T-cell (primary cell): ENCODE measurements at regions not wholly inside any gene's neighbourhood (a gene's known extent, or its start where the extent isn't known, plus 50 kb on each side); places are given as distances from the start of the nearest gene placed in this dataset.

ENCODE experiments used
- ATAC-seq, 4 experiments: fragments of 200-7000 bp in 3 of 4; fragments of 150-1000 bp in 1 of 4; cut with Tn5 transposase; replicated peaks in 1 of 4; 1 replicate in 3 of 4; 2 replicates in 1 of 4; pipeline ENCODE4 v1.10.0; 2021; ENCODE audit warnings: moderate library complexity in 3 of 4, mild to moderate bottlenecking in 2 of 4, moderate number of reproducible peaks in 1 of 4
- CTCF ChIA-PET, 2 donors: fragments of 300-600 bp; sonication (Branson Sonifier 250); formaldehyde crosslinking; loops; one replicate each; lab custom pipeline; 2022; ENCODE audit warnings: antibody characterized with exemption in 2 of 2; lab: Charles Lee
- POLR2A ChIA-PET, 2 donors: fragments of 300-600 bp; sonication (Branson Sonifier 250); formaldehyde crosslinking; loops; one replicate each; lab custom pipeline; 2022; ENCODE audit warnings: antibody characterized with exemption in 2 of 2; lab: Charles Lee
- DNase-seq, 35 experiments: peaks; one replicate each; pipeline versions ENCODE4 v3.0.0 to v3.0.0-alpha.2; 2013 to 2023
- H3K27ac ChIP-seq: one replicate; pipeline ENCODE4 v1.5.1; 2013; ENCODE audit warnings: low read length
- H3K27me3 ChIP-seq, 2 experiments: replicated peaks in 1 of 2; 1 replicate in 1 of 2; 2 replicates in 1 of 2; pipeline versions ENCODE4 v1.6.1 to v1.7.0; 2013; ENCODE audit warnings: low read length in 1 of 2, mixed read lengths in 1 of 2; ENCODE audit not compliant: control insufficient read depth in 2 of 2, insufficient read depth in 2 of 2; ENCODE audit errors: extremely low read depth in 1 of 2
- H3K36me3 ChIP-seq, 2 donors: 1 replicate in 1 of 2; 2 replicates in 1 of 2; pipeline versions ENCODE4 v1.6.1 to v1.7.0; 2013; ENCODE audit warnings: low read length in 1 of 2; ENCODE audit not compliant: control insufficient read depth in 2 of 2, insufficient read depth in 1 of 2; ENCODE audit errors: extremely low read depth in 1 of 2
- H3K4me1 ChIP-seq, 2 experiments: 1 replicate in 1 of 2; 2 replicates in 1 of 2; pipeline versions ENCODE4 v1.6.1 to v1.7.0; 2013; ENCODE audit warnings: low read length in 2 of 2, mixed read lengths in 1 of 2; ENCODE audit not compliant: insufficient read depth in 2 of 2, control insufficient read depth in 1 of 2; ENCODE audit errors: extremely low read depth in 1 of 2
- H3K4me3 ChIP-seq, 2 donors: 1 replicate in 1 of 2; 2 replicates in 1 of 2; pipeline versions ENCODE4 v1.5.1 to v1.7.0; 2013; ENCODE audit warnings: mild to moderate bottlenecking in 2 of 2, low read length in 1 of 2, moderate library complexity in 1 of 2; ENCODE audit not compliant: control insufficient read depth in 1 of 2; ENCODE audit errors: extremely low read depth in 1 of 2
- H3K9me3 ChIP-seq: 2 replicates; pipeline ENCODE4 v1.7.0; 2013
- H3K27ac Mint-ChIP-seq, 2 donors: one replicate each; pipeline ENCODE4 v1.8.0; 2020 to 2021; ENCODE audit warnings: mild to moderate bottlenecking in 2 of 2, mixed read lengths in 2 of 2
- H3K27me3 Mint-ChIP-seq, 2 donors: one replicate each; pipeline ENCODE4 v1.8.0; 2021 to 2022; ENCODE audit warnings: mixed read lengths in 2 of 2
- H3K36me3 Mint-ChIP-seq: one replicate; pipeline ENCODE4 v1.8.0; 2021; ENCODE audit warnings: mixed read lengths
- H3K4me1 Mint-ChIP-seq, 3 donors: one replicate each; pipeline ENCODE4 v1.8.0; 2020 to 2022; ENCODE audit warnings: mixed read lengths in 3 of 3, mild to moderate bottlenecking in 1 of 3
- H3K4me3 Mint-ChIP-seq, 3 donors: one replicate each; pipeline ENCODE4 v1.8.0; 2020 to 2022; ENCODE audit warnings: mild to moderate bottlenecking in 3 of 3, mixed read lengths in 3 of 3, moderate library complexity in 3 of 3
- H3K9me3 Mint-ChIP-seq, 3 donors: one replicate each; pipeline ENCODE4 v1.8.0; 2020 to 2022; ENCODE audit warnings: mixed read lengths in 3 of 3
- WGBS: methylation state at CpG from one replicate; pipeline ENCODE4 v1.1.5; 2013; ENCODE audit warnings: missing lambda C conversion rate; ENCODE audit not compliant: insufficient coverage; 5-methylcytosine and 5-hydroxymethylcytosine counted together

- Mint-ChIP-seq H3K4me1 (no peaks in the 10 kb centered on the region), H3K9me3 (no peaks in the 10 kb centered on the region), H3K4me3 (no peak overlapping the region), H3K36me3 (no peaks in the 10 kb centered on the region), H3K27me3 (peaks cover 4 to 16% of the 10 kb centered on the region in 2 donors), H3K27ac (no peak overlapping the region)
- no peak overlapping the region for H3K27ac ChIP-seq
- no peaks in the 10 kb centered on the region for H3K4me1 ChIP-seq
- ChIA-PET POLR2A (no interaction called here), CTCF (no interaction called here)
- H3K4me3 ChIP-seq = no peak overlapping the region
- WGBS = 61% methylated on average over 14 of the region's 19 CpGs
- H3K36me3 ChIP-seq = no peaks in the 10 kb centered on the region
- peaks cover 0 to 10% of the 10 kb centered on the region in 2 experiments for H3K27me3 ChIP-seq
- no peak for DNase-seq
- no peak for ATAC-seq
- no peaks in the 10 kb centered on the region for H3K9me3 ChIP-seq
Observed at GRCh38 chr3:40780291-40780924, 255.6 kb downstream of the ZNF621 start.

DNA sequence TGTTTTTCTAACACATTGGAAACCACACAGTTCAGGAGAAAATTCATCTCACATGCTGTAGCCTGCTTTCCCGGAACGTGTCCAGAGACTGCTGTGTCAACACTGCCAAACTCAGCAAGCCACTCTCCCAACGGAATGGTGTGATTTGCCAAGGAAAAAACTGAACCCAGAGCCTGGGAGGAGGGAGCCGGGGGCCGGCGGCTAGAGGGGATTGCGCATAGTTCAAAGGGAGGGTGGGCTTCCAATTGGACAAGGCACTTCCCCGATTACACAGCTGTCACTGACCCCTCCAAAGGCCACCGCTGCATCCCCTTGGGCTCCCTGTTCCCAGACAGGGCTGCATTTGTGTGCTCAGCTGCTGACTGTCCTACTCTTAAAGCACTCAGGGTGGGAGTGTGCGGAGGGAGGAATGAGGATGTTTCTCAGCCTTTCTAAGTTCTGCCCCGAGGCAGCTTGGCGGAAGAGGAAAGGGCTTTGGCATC lies 256.2 kb downstream of the ZNF621 start:
- H3K9me3 ChIP-seq = no peaks in the 10 kb centered on the region
- H3K4me1 ChIP-seq = no peaks in the 10 kb centered on the region
- DNase-seq (no peak), ATAC-seq (no peak)
- H3K4me1 Mint-ChIP-seq = no peaks in the 10 kb centered on the region
- H3K4me3 ChIP-seq = no peak overlapping the region
- ChIA-PET POLR2A (no interaction called here), CTCF (no interaction called here)
- no peak overlapping the region for H3K27ac ChIP-seq
- H3K27me3 ChIP-seq = peaks cover 0 to 10% of the 10 kb centered on the region in 2 experiments
- H3K4me3 Mint-ChIP-seq = no peak overlapping the region
- no peaks in the 10 kb centered on the region for H3K9me3 Mint-ChIP-seq
- H3K36me3 Mint-ChIP-seq = no peaks in the 10 kb centered on the region
- H3K36me3 ChIP-seq = no peaks in the 10 kb centered on the region
- peaks cover 4 to 12% of the 10 kb centered on the region in 2 donors for H3K27me3 Mint-ChIP-seq
- H3K27ac Mint-ChIP-seq = no peak overlapping the region
- 92% methylated on average over 3 of the region's 12 CpGs for WGBS

- Mint-ChIP-seq H3K27ac (no peak overlapping the region), H3K36me3 (no peaks in the 10 kb centered on the region), H3K4me3 (no peak overlapping the region), H3K9me3 (peaks cover 0 to 7% (median 4%) of the 10 kb centered on the region in 3 donors), H3K4me1 (no peaks in the 10 kb centered on the region), H3K27me3 (peaks cover 7 to 9% of the 10 kb centered on the region in 2 donors)
- H3K36me3 ChIP-seq = no peaks in the 10 kb centered on the region
- no peak overlapping the region for H3K27ac ChIP-seq
- 67% methylated on average over 1 of the region's 3 CpGs for WGBS
- H3K9me3 ChIP-seq = no peaks in the 10 kb centered on the region
- ChIA-PET CTCF (no interaction called here), POLR2A (no interaction called here)
- no peak for ATAC-seq
- H3K4me1 ChIP-seq = no peaks in the 10 kb centered on the region
- H3K4me3 ChIP-seq = no peak overlapping the region
- H3K27me3 ChIP-seq = peaks cover 0 to 9% of the 10 kb centered on the region in 2 experiments
- DNase-seq = no peak
Observed at GRCh38 chr3:40782111-40782721, 257.5 kb downstream of the ZNF621 start.

DNA sequence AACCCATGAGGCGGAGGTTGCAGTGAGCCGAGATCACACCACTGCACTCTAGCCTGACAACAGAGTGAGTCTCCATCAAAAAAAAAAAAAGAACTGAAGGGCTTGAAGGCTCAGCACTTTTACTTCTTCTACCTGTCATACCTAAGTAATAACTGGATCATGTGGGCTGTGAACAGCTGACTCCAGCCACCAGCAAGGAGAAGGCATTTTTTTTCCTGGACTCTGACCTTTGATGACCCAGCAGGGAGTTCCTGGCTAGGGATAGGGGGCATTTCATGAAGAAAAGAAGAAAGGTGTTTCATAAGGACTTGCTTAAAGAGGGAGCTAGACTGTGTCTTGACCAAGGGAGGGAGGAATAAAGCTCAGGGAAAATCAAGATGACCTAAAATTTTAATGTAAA lies 266.0 kb downstream of the ZNF621 start:
- DNase-seq = no peak
- H3K27ac ChIP-seq = no peak overlapping the region

DNA sequence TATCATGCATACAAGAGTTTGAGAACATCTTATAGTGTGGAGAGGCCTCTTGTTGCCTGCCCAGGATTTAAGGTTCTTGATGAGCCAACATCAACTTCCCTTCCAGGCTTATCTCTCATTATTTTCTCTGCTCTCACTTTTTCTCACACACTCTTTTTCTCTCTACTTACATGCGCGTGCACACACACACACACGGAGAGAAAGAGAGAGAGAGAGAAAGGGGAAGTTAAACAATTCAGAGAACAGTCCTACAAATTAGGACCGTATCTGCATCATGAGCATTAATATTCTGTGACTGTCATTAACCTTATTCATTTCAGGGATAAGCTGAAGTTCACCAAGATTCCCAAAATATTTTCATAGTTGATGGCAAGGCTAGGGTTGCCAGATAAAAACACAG lies 269.0 kb downstream of the ZNF621 start:
- Histone ChIP-seq H3K4me3 (no peak overlapping the region), H3K4me1 (no peaks in the 10 kb centered on the region), H3K9me3 (no peaks in the 10 kb centered on the region), H3K36me3 (no peaks in the 10 kb centered on the region), H3K27me3 (peaks cover 0 to 5% of the 10 kb centered on the region in 2 experiments), H3K27ac (no peak overlapping the region)
- Mint-ChIP-seq H3K27ac (no peak overlapping the region), H3K36me3 (no peaks in the 10 kb centered on the region), H3K4me3 (no peak overlapping the region), H3K9me3 (peaks cover 0 to 5% (median 0%) of the 10 kb centered on the region in 3 donors), H3K4me1 (no peaks in the 10 kb centered on the region), H3K27me3 (peaks cover 17 to 18% of the 10 kb centered on the region in 2 donors)
- no peak for DNase-seq
- ATAC-seq = no peak
- POLR2A ChIA-PET = no interaction called here
- no CpG with 5 or more reads among the region's 4 CpGs for WGBS
- CTCF ChIA-PET = no interaction called here

More for the DNA sequence above, 266.0 kb downstream of the ZNF621 start:
- Histone ChIP-seq H3K36me3 (no peaks in the 10 kb centered on the region), H3K27me3 (peaks cover 0 to 8% of the 10 kb centered on the region in 2 experiments), H3K4me3 (no peak overlapping the region), H3K4me1 (no peaks in the 10 kb centered on the region), H3K9me3 (no peaks in the 10 kb centered on the region)
- no peak overlapping the region for H3K27ac Mint-ChIP-seq
- H3K36me3 Mint-ChIP-seq = no peaks in the 10 kb centered on the region
- H3K27me3 Mint-ChIP-seq = peaks cover 14 to 26% of the 10 kb centered on the region in 2 donors
- POLR2A ChIA-PET = no interaction called here
- no peak overlapping the region for H3K4me3 Mint-ChIP-seq
- H3K9me3 Mint-ChIP-seq = peaks cover 4 to 7% (median 5%) of the 10 kb centered on the region in 3 donors
- no peaks in the 10 kb centered on the region for H3K4me1 Mint-ChIP-seq
- CTCF ChIA-PET = no interaction called here
- ATAC-seq = no peak
- no CpG with 5 or more reads among the region's 2 CpGs for WGBS

DNA sequence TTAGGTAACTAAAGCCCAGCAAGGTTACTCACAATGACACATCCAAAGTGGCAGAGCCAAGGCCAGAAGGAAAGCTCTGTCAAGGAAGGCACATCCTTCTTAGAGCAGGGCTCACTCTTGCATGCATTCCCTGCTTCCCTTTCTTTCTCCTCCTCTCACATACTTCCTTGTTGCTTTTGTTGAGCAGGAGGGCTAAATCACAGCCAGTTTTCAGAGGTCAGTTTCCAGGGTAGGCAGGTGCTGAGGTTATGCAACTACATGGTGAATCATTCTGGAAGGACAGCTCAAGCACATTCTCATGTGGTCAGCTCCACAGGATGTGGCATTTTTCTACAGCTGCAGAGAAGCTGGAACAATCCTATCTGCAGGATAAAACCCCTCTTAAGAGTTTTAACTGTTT lies 275.6 kb downstream of the ZNF621 start:
- no peaks in the 10 kb centered on the region for H3K4me1 Mint-ChIP-seq
- CTCF ChIA-PET = no interaction called here
- no peaks in the 10 kb centered on the region for H3K36me3 Mint-ChIP-seq
- peaks cover 0 to 16% (median 4%) of the 10 kb centered on the region in 3 donors for H3K9me3 Mint-ChIP-seq
- POLR2A ChIA-PET = no interaction called here
- Histone ChIP-seq H3K36me3 (no peaks in the 10 kb centered on the region), H3K9me3 (no peaks in the 10 kb centered on the region), H3K4me3 (no peak overlapping the region), H3K27me3 (peaks cover 0 to 6% of the 10 kb centered on the region in 2 experiments), H3K27ac (no peak overlapping the region), H3K4me1 (no peaks in the 10 kb centered on the region)
- H3K4me3 Mint-ChIP-seq = no peak overlapping the region
- peaks cover 12 to 20% of the 10 kb centered on the region in 2 donors for H3K27me3 Mint-ChIP-seq
- no peak for ATAC-seq
- no peak for DNase-seq
- no peak overlapping the region for H3K27ac Mint-ChIP-seq
